Kidney tubule cell (primary cell): ENCODE measurements at regions not wholly inside any gene's neighbourhood (a gene's known extent, or its start where the extent isn't known, plus 50 kb on each side); places are given as distances from the start of the nearest gene placed in this dataset.
"Not testable (repeated sequence)": the region's sequence is repeated elsewhere in the genome, so short reads cannot be mapped to it uniquely, and the experiment has no call there.

ENCODE experiments used
- DNase-seq: peaks from one replicate; pipeline ENCODE4 v3.0.0-alpha.2; 2018; ENCODE audit warnings: low spot score

- no peak for DNase-seq
Measured at GRCh38 chr13:72657379-72657778, 70.0 kb downstream of the MZT1 start.

GRCh38 chr13:72656357-72656756 is 71.1 kb downstream of the MZT1 start:
- DNase-seq, result no peak

GRCh38 chr13:72653506-72653905 is 73.9 kb downstream of the MZT1 start:
- no peak for DNase-seq

DNA sequence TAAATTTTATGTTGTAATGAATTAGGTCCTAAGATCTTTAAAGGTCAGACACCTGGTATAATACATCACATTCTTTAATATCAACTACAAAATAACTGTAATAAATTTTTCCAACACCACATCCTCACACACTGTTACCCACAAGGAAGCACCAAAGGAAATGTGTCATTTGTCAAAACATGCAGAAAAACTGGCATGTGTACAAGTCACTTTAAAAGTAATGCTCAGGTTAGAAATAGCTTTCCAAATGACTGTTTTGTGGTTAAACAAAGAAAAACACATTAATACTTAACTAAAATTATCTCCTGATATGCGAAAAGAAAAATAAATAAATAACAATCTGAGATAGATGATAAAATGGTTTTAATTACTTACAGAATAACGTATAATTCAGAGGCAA is 74.7 kb downstream of the MZT1 start:
- peak; percentile 66 for DNase-seq

DNA sequence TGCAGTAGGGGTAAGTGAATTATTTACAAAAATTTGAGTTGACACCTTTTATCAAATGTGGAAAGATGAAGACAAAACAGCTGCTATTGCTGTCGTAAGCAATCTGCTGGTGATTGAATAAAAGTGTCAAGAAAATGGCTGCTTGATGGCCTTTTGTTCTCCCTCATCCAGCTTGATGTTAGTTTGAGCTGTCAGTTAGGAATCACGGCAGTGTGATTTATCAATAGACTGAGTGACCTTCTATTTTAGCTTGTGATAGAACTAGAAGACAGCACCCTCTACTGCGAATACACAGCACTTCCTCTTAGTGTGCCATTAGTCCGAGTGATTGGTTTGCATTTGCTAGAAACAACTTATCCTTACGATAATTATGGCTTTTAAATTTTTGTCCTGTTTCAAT is 76.3 kb downstream of the MZT1 start:
- DNase-seq, result peak; percentile 13

DNA sequence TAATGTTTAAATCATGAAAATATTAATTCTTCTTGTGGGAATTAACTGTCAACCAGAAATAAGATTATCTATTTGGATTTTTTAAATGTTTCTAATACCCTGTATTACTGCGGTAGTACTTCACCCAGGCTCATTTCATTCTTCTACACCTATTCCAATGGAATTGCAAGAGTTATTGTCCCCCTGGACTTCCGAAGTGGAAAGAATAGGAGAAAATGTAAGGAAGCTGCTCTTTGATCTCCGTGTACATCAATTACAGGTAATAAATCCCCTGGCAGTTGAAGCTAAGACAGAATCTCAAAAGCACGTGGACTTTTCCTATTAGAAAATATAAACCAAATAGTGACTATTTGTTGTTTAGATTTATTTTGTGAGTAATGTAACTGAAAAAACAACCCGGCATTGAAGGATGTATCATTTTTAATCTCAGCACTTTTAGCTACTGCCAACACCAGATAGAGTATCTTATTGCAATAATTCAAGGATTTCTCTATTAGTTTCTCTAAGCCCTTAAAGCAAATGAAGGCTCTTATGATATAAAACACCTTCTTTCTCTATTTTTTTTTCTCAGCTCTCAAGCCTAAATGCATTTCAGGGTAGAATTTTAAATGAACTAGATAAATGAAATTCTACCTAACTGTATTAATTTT is 77.3 kb downstream of the MZT1 start:
- DNase-seq, result no peak

GRCh38 chr13:72648513-72649065 is 78.8 kb downstream of the MZT1 start:
- DNase-seq, result no peak

DNA sequence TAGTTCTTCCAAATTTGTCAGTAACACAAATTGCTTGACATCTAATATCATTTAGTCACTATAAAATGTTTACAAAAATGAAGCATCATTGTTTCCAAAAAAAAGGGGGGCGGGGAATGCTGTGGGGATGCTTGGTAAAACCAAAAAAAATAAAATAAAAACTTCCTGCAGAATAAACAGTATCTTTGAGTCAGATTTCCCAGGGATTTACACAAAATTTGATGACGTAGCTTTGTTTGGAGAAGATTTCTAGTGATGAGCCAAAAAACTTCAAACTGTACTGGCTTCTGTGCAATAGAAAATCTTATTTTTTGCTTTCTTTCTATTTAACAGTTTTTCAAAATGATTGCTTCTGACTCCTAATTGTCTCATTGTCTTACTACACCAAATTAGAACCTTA is 80.0 kb downstream of the MZT1 start:
- DNase-seq, result no peak

DNA sequence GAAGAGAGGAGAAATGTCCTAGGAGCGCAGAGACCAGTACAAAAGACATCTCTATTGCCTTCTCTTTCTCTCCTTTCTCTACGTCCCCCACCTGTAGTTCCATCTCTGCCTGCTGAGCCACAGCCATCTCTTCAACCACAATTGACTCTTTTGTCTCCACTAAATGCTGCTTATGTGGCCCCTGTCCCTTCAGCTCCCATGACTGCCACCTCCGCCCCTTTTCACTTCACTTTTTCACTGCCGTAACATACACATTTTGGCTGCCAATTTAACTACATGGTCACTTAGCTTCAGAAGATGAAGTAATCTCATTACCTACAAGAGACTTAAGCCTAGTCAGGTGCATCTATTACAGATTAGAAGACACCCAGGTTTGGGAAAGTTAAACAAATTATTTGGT is 81.9 kb downstream of the MZT1 start:
- no peak for DNase-seq

DNA sequence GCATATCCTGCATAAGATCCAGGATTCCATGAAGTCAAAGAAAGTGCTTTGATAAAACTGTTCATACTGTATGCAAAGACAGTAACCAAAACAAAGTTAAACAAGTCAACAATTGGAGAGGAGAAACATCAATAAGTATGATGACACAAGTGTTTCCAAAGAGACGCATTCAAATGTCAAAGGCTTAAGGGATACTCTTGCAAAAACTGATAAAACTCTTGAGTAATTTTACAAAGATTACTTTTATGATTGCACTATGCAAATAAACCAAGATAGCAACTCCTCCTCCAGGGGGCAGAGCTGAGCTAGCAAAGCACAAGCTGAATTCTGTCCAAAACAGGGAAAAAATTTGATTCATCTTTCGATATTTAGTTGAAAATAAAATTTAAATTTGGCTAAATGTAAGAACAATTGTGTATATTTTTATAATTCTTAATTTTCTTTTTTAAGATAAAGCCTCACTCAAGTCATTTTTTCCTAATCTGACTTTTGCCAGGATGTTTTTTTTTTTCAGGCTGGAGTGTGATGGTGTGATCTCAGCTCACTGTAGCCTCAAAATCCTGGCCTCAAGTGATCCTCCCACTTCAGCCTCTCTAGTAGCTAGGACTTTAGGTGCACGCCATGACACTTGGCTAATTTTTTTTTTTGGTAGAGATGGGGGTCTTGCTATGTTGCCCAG is 84.0 kb downstream of the MZT1 start:
- DNase-seq, result peak; percentile 33

GRCh38 chr13:72639377-72639776 is 88.1 kb downstream of the MZT1 start:
- DNase-seq, result no peak

GRCh38 chr13:72638059-72638815 is 89.2 kb downstream of the MZT1 start:
- DNase-seq, result peak; percentile 34

- DNase-seq, result no peak
Measured at GRCh38 chr13:72637561-72637960, 89.9 kb downstream of the MZT1 start.

GRCh38 chr13:72634859-72635258 is 92.6 kb downstream of the MZT1 start:
- no peak for DNase-seq

DNA sequence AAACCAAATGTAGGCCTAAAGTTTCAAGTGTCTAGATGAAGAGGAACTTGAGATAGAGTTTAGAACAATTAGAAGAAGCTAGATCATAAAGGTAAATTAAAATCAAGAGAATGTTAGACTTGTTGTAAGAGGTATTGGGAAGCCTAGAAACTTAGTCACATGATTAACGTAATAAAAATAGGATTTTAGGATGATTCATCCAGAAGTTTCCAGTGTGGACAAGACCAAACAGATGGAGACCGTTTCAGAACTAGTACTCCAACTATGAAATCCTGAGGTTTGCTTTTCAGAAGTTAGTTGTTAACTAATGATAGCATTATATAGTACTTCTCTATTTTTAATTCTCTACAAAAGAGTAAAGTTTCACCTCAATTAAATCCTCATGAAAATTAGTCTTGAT is 104.9 kb downstream of the MZT1 start:
- DNase-seq, result no peak

GRCh38 chr13:72620874-72621273 is 106.6 kb downstream of the MZT1 start:
- DNase-seq, result no peak

DNA sequence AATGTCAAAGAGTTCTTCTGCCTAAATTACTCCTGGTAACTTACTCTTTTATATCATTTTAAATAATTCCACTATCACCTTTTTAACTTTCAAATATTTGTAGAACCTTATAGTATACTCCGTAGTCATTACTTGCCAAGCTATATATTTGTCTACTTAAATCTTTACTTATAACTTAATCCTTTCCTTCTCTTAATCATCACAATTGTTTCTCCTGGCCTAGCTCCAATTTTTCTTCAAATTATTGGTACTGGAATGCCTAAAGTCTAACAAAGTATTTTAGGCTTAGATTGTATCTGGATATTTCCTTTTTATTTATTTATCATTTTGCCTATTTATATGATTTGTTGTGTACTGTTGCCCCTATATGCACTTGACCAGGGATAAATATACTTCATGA is 109.5 kb downstream of the MZT1 start:
- no peak for DNase-seq

GRCh38 chr13:72617186-72617585 is 110.2 kb downstream of the MZT1 start:
- no peak for DNase-seq

GRCh38 chr13:72610251-72610891 is 117.1 kb downstream of the MZT1 start:
- not testable (repeated sequence) for DNase-seq

- DNase-seq, result no peak
Measured at GRCh38 chr13:72599178-72599743, 128.2 kb downstream of the MZT1 start.

DNA sequence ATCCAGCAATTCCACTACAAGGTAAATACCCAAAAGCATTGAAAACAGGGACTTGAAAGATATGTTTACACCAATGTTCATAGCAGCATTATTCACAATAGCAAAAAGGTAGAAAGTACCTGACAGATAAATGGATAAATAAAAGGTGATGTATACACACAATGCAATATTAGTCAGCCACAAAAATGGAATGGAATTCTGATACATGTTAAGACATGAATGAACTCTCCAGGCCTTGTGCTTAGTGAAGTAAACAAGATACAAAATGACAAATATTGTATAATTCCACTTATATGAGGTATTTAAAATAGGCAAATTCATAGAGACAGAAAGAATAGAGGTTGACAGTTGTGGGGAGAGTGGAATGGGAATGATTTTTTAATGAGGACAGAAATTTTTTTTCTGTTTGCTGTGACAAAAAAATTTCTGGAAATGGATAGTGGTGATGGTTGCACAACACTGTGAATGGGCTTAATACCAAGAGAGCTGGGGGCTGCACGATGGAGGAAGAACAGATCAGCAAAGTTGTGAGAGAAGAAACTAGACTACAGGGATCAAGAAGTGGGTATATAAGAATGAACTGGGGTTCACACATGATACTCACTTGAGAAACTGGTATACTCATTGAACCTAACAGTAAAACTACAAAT is 137.2 kb downstream of the MZT1 start:
- no peak for DNase-seq

- DNase-seq, result no peak
Measured at GRCh38 chr13:72586518-72586917, 140.9 kb downstream of the MZT1 start.
